Stimulated activated CD4-positive, alpha-beta T cell treated with anti-CD3 and anti-CD28 coated beads, TNF-alpha, amount 100 ng/mL, for 24 hours (primary cell): ENCODE measurements at regions not wholly inside any gene's neighbourhood (a gene's known extent, or its start where the extent isn't known, plus 50 kb on each side); places are given as distances from the start of the nearest gene placed in this dataset.

Experiments
- DNase-seq, 3 experiments: peaks; one replicate each; pipeline ENCODE4 v3.0.0-alpha.2; 2020; ENCODE audit warnings: low read depth in 3 of 3

GRCh38 chr14:100438678-100439592 lies 115.8 kb downstream of the SLC25A47 start:
- DNase-seq = peak; percentile 6 to 53 (median 28)

- DNase-seq = no peak
Observed at GRCh38 chr14:100439781-100440180, 116.6 kb downstream of the SLC25A47 start.

DNA sequence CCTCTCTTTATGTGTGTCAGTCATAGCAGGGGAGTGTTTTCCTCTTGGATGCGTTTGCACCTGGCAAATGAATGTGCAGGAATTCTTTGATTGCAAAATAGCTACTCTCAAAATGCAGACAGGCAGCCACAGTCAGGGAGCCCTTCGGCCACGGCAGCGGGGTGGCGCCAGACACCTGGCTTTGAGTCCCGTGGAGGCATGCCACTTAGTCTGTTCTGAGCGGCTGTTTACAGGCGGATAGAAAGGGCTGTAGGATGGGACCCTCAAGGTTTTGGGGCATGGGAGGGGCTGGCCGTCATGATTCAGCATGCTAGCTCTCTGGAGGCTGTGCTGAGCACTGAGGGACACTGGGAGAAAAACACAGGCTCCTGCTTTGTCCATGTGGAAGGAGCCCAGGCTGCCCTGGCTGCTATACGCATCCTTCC lies 117.1 kb downstream of the SLC25A47 start:
- DNase-seq = peak in 1 of 3 experiments; percentile 32

DNA sequence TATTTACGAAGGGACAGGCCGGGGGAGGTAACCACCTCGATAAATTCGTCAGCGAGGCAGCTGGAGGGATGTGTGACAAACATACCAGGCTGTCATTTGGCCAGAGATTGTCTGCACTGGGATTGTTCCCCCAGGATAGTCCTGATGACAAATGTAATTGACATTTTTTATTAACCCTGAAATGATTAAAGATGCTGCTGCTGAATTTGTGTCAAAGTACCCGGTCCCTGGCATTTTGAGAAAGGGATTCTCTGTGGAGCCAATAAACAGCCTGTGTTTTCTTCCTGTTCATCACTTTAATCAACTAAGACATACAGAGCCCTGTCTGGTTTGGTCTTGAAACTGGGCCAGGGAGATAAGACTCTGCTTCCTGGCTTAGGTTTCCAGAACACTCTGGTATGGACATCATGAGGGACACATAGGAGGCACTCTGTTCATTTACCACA lies 117.6 kb downstream of the SLC25A47 start:
- no peak for DNase-seq

GRCh38 chr14:100441271-100441947 lies 118.3 kb downstream of the SLC25A47 start:
- no peak for DNase-seq

DNA sequence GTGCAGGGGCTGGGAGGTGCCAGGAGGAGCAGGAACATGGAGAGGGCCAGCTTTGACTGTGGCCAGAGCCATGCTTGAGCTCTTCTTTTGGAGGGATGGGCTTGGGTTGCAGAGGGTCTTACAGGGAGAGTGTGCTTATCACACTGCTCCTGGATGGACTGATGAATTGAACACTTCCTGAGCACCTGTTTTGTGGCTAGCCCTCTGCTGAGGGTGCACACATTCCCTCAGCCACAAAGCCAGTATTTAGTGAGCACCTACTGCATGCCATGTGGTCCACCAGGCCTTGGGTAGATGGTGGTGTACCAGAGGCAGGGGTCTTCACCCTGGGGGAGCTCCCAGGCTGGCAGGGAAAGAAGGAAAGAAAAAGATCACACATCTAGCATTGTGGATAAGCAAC lies 118.9 kb downstream of the SLC25A47 start:
- no peak for DNase-seq

DNA sequence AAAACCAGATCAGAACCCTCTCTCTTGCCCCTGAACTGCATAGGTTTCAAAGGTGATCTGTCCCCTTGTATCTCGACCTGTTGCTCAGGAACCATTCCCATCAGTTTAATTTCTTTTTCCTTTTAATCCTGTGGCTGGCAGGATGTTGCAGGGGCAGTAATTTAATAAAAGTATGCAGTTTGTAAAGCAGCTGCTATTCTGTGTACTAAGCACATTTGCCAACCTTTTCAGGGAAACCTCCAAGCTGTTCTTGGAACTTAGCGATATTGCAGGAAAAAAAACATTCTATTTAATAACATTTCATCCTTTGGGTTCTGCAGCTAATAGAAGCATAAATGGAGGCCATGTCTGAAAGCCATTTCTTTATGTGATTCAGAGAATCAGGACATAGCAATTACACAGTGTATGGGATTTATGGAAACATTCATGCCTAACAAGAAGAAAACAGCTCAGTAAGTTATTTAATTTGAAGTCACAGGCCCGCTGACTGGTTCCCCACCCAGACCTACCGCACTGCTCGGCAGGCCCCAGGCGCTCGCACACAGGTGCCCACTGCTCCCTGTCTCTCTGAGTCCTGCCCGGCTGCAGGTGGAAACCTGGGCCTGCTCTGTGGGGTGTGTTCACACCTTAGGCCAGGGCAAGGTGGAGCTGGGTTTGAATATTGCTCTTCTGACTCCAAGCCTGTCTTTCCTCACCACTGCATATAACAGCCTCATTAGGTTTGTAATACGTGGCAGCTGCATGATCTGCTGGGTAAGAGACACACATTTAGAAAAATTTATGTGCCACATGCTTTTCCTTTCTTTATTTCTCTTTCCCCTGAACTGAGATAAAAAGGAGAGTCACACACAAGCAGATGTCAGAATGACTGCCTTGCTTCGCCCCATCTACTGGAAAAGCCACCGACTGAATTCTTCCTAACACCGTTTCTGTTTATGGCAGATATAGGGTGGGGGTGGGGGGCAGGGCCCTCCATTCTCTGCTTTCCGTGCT lies 119.7 kb downstream of the SLC25A47 start:
- no peak for DNase-seq

DNA sequence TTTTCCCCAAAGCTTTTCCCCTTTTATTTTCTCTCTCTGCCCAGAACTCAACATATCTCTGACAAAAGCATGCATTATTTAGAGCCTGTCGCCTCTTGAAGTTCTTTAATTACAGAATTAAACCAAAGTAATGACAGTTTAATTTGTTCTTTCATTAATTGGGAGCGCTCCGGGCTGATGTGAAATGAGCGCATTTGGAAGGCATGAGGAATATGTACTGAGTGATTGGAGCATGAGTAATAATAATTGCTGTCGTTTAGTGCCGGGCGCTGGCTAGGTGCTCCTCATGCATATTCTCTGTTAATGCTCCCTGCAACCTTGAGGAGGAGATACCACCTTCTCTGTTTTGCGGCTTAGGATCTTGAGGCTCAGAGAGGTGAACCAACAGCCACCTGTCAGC lies 120.5 kb downstream of the SLC25A47 start:
- DNase-seq = no peak

- no peak for DNase-seq
Observed at GRCh38 chr14:100445436-100446088, 122.4 kb downstream of the SLC25A47 start.

- DNase-seq = no peak
Observed at GRCh38 chr14:100446572-100446971, 123.4 kb downstream of the SLC25A47 start.

DNA sequence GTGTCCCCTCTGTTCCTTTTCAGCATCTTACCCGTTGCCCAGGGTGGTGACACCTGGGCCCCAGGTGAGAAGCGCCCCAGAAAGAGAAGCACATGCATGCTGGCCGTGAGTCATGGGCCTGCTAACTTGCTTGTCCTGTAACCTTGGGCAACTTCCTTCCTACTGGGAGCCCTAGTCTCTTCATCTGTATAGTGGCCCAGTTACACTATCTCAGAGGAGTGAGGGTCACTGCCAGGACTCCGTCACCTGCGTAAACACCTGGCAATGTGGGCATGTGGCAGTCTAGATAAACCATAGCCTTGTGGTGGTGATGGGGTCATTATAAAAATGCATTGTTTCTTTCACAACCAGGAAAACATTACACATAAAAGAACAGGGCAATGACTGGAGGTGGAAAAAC lies 125.2 kb downstream of the SLC25A47 start:
- DNase-seq = no peak

DNA sequence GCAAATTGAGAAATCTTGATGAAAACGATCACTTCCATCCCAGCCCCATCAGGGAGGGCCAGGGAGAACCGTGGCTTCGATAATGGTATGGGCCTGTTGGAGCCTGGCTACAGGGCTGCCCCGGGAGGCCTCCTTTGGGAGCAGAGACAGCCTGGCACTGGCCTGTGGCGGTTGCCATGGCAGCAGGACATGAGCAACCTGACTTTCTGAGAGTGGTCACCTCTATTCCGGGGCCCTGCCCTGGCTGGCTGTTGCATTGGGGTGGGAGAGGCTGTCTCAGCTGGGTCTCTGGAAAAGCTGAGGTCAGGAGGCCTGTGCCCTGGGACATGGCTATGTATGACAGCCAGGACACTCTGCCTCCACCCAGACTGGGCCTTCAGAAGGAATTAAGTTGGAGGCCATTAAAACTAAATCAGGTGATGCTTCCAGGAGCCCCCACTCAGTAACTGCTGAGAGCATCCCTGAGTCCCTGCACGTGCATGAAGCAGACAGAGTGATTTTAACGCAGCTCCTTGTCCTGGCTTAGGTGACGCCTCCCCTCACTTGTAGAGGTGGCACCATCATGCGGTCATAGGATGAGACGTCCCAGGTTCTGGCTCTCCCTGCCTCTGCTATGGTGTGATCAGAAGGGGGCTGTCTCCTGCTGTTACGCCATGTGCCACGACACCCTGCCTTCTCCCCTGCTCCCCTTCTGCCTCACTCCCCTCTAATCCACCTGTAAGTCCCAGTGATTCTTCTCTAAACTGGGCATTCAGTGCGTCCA lies 126.3 kb downstream of the SLC25A47 start:
- DNase-seq = no peak

DNA sequence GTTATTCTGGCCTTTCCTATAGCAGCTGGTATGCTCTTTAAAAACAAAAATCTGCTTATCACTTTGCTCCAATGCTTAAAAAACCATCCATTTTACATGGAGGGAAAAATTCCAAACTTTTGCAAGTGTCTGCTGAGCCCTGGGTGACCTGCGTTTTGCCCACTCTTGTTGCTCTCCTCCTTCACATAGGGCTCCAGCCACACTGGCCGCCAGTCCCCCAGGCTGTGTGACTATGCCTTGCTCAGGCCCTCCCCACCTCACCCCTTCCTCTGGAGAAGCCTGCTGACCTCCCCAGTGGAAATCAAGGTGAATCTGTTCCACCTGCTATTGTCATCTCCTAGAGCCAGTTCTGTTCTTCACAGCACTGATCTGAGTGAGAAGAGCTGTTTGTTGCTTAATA lies 126.9 kb downstream of the SLC25A47 start:
- no peak for DNase-seq

DNA sequence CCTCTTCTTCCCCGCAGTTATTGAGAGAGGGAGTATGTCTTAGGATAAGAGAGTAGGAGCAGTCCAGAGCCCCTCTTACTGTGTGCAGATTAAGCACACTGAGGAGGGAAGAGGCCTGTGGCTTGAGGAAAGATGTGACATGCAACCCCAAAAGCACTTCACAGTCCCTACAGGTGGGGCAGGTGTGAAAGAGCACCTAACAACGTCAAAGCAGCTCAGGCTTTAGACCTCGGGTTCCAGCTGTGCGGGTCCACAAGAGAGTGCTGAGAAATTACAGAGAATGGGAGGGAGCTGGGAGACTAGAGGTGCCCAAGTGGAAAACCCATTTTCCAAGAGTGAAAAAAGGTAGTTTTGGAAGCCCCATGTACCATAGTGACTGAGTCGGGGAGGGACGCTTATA lies 127.6 kb downstream of the SLC25A47 start:
- no peak for DNase-seq

DNA sequence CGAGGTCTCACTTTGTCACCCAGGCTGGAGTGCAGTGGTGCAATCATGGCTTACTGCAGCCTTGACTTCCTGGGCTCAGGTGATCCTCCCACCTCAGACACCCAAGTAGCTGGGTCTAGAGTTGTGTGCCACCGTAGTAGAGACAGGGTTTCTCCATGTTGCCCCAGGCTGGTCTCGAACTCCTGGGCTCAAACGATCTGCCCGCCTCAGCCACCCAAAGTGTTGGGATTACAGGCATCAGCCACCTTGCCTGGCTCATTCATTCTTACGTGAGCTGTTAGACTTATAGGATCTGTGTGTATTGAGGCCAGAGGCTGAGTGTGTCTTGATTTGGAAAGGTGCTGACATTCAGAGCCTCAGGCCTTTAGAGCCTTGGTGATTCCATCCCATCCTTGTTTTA lies 128.1 kb downstream of the SLC25A47 start:
- DNase-seq = no peak

DNA sequence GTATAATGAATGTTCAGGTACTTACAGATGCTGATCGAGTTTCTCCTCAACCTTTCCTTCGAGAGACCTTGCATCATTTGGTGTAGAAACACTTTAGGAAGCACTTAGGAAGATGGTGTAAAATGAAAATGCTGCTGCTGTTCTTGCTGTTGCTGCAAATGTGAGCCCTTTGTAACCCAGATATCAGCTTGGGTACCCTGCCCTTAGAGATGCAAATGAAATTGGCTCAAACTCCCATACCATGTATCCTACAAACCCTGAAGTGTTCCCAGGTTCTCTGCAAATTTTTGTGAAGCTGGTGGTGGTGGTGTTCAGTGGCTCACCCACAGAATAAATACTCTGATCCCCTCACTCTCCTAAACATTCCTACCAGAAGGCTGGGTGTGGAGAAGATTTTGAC lies 130.8 kb downstream of the SLC25A47 start:
- DNase-seq = no peak

DNA sequence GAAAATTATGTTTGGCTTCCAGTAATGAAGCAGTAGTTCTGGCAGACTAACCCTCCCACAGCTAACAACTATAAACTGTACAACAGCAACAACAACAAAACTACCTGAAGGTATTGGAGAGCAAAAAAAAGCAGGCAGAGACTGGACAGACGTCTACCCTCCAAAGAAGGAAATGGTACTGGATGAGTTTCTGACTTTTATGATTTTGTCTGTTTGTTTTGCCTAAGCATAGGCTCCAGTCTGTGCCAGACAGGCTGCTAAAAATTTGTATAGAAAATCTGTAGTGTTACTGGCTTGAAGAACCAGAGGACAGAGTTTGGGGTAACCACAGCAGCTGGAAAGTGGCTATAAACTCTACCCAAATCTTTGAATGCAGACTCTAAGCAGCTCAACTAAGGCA lies 131.3 kb downstream of the SLC25A47 start:
- no peak for DNase-seq

DNA sequence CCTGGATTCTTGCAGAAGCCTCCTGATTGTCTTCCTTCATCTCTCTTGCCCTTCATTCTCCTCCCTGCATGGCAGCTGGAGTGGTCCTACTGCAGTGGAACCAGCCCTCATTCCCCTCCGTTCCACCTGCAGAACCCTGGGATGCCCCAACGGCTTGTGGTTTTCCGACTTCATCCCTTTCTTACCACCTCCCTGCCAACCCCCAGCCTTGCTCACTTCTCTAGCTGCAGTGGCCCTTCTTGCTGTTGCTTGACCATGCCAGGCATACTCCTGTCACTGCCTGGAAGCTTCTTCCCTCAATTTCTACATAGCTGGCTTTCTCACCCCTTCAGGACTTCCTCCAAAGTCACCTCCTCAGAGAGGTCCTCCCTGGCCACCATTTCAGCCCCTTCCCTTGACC lies 123.3 kb downstream of the BEGAIN start:
- DNase-seq = no peak

DNA sequence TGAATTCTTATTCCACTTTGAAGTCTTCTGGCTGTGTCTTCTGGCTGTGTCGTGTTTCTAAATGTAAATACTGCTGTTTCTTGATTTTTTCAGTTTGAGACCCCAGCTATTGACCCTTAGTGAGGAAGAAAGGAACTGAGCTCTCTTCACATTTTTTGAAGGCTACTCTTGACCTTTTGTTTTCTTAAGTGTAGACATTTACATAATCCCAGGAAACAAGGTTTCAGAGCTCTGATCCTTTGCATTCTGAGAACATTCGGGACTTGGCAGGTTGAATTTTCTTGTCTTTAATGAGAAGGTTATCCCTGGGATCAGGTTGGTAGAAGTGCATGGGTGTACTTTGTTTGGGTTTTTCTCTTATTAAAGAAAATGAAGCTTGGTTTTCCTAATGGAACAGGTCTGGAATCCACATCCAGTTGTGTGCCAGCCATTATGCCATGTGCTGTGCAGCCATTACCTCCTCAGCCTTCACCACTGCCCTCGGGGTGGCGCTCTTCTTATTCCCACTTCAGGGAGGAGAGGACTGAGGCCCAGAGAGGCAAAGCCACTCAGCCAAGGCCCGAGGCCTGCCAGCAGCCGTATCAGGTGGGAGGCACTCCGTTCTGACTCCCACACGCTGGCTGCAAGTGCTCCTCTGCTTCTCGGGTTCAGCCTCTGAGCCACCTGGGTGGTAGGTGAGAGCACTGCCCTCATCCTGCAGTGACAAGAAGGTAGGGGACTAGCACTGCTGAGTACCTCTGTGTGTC lies 120.9 kb downstream of the BEGAIN start:
- no peak for DNase-seq
